IMR-90 (cell line): ENCODE measurements at regions not wholly inside any gene's neighbourhood (a gene's known extent, or its start where the extent isn't known, plus 50 kb on each side); places are given as distances from the start of the nearest gene placed in this dataset.

Source experiments
- ATAC-seq: fragments of 200-7000 bp; cut with Tn5 transposase; 2 replicates; pipeline ENCODE4 v1.9.1; 2020; ENCODE audit warnings: low read depth, mild to moderate bottlenecking, moderate library complexity
- BruUV-seq: library from RNA; stranded (reverse); fragments of 400-500 nt; replicated peaks from 2 replicates; lab custom pipeline; 2021; lab: Mats Ljungman, UMichigan
- CTCF ChIA-PET: fragments of 300-600 bp; formaldehyde crosslinking; extraction: SDS; loops from one replicate; lab custom pipeline; 2021; ENCODE audit warnings: antibody characterized with exemption; lab: Yijun Ruan, JAX
- POLR2A ChIA-PET: fragments of 300-600 bp; sonication (Branson Sonifier 250); formaldehyde crosslinking; loops from one replicate; lab custom pipeline; 2022; ENCODE audit warnings: antibody characterized with exemption; ENCODE audit not compliant: unreplicated experiment; lab: Charles Lee
- DNase-seq: peaks from one replicate; pipeline ENCODE4 v3.0.0; 2013
- H2AFZ ChIP-seq: replicated peaks from 2 replicates; pipeline ENCODE3; 2013; ENCODE audit warnings: low read length, mild to moderate bottlenecking; ENCODE audit not compliant: poor library complexity
- H2AK5ac ChIP-seq: 2 replicates; pipeline ENCODE4 v1.6.1; 2013; ENCODE audit warnings: low read depth, low read length, inconsistent platforms
- H2AK9ac ChIP-seq: replicated peaks from 2 replicates; pipeline ENCODE3; 2013; ENCODE audit warnings: mild to moderate bottlenecking, low read depth, low read length, moderate library complexity; ENCODE audit not compliant: poor library complexity
- H2BK120ac ChIP-seq: 2 replicates; pipeline ENCODE4 v1.6.1; 2013; ENCODE audit warnings: low read depth, low read length, inconsistent platforms
- H2BK15ac ChIP-seq: 3 replicates; pipeline ENCODE4 v1.6.1; 2013; ENCODE audit warnings: low read depth, low read length, inconsistent platforms
- H2BK20ac ChIP-seq: 2 replicates; pipeline ENCODE4 v1.6.1; 2013; ENCODE audit warnings: low read depth, mild to moderate bottlenecking, inconsistent platforms, low read length, moderate library complexity
- H2BK5ac ChIP-seq: 2 replicates; pipeline ENCODE4 v1.6.1; 2013; ENCODE audit warnings: mild to moderate bottlenecking, low read depth, low read length, inconsistent platforms; ENCODE audit not compliant: poor library complexity, severe bottlenecking
- H3K14ac ChIP-seq: replicated peaks from 2 replicates; pipeline ENCODE4 v1.6.1; 2013; ENCODE audit warnings: low read depth, low read length, inconsistent platforms
- H3K18ac ChIP-seq: 2 replicates; pipeline ENCODE4 v1.6.1; 2013; ENCODE audit warnings: low read depth, low read length, control low read depth
- H3K23ac ChIP-seq: 2 replicates; pipeline ENCODE4 v1.6.1; 2013; ENCODE audit warnings: low read depth, low read length, inconsistent platforms
- H3K27ac ChIP-seq: 2 replicates; pipeline ENCODE4 v1.5.1; 2013; ENCODE audit warnings: mild to moderate bottlenecking, control low read depth, low read length; ENCODE audit not compliant: insufficient read depth
- H3K27me3 ChIP-seq: 2 replicates; pipeline ENCODE4 v1.6.1; 2013; ENCODE audit warnings: low read length; ENCODE audit not compliant: control insufficient read depth, insufficient read depth
- H3K36me3 ChIP-seq: 2 replicates; pipeline ENCODE4 v1.6.1; 2013; ENCODE audit warnings: low read length, mixed read lengths; ENCODE audit not compliant: control insufficient read depth, insufficient read depth
- H3K4ac ChIP-seq: 2 replicates; pipeline ENCODE4 v1.6.1; 2013; ENCODE audit warnings: low read depth, low read length, inconsistent platforms
- H3K4me1 ChIP-seq: 2 replicates; pipeline ENCODE4 v1.6.1; 2013; ENCODE audit warnings: low read length, mixed read lengths; ENCODE audit not compliant: control insufficient read depth, insufficient read depth
- H3K4me2 ChIP-seq: 2 replicates; pipeline ENCODE4 v1.6.1; 2013; ENCODE audit warnings: low read depth, mild to moderate bottlenecking, control low read depth, low read length, moderate library complexity
- H3K4me3 ChIP-seq: 2 replicates; pipeline ENCODE4 v1.5.1; 2013; ENCODE audit warnings: low read depth, mild to moderate bottlenecking, control low read depth, low read length, moderate library complexity; ENCODE audit not compliant: insufficient read depth
- H3K56ac ChIP-seq: 2 replicates; pipeline ENCODE4 v1.6.1; 2013; ENCODE audit warnings: low read length, inconsistent platforms; ENCODE audit not compliant: insufficient read depth; ENCODE audit errors: extremely low read depth
- H3K79me1 ChIP-seq, 2 experiments: 2 replicates each; pipeline ENCODE4 v1.6.1; 2013; ENCODE audit warnings: low read length in 2 of 2, inconsistent platforms in 1 of 2, low read depth in 1 of 2
- H3K9ac ChIP-seq: 2 replicates; pipeline ENCODE4 v1.6.1; 2013; ENCODE audit warnings: low read depth, low read length, control low read depth
- H3K9me1 ChIP-seq: 2 replicates; pipeline ENCODE4 v1.6.1; 2013; ENCODE audit warnings: low read length, inconsistent platforms; ENCODE audit not compliant: insufficient read depth
- H3K9me3 ChIP-seq: 2 replicates; pipeline ENCODE4 v1.6.1; 2013; ENCODE audit warnings: low read length; ENCODE audit not compliant: control insufficient read depth, insufficient read depth
- H4K20me1 ChIP-seq: 2 replicates; pipeline ENCODE4 v1.6.1; 2013; ENCODE audit warnings: low read length, inconsistent platforms; ENCODE audit not compliant: insufficient read depth
- H4K5ac ChIP-seq: 2 replicates; pipeline ENCODE4 v1.6.1; 2013; ENCODE audit warnings: mild to moderate bottlenecking, low read depth, low read length, control low read depth
- H4K8ac ChIP-seq, 2 experiments: 2 replicates each; pipeline ENCODE4 v1.6.1; 2013; ENCODE audit warnings: low read depth in 2 of 2, low read length in 2 of 2, control low read depth in 1 of 2, inconsistent platforms in 1 of 2
- H4K91ac ChIP-seq: 2 replicates; pipeline ENCODE4 v1.6.1; 2013; ENCODE audit warnings: low read depth, low read length, inconsistent platforms; ENCODE audit not compliant: insufficient read depth
- BHLHE40 ChIP-seq: fragments of 150-350 bp; IDR thresholded peaks from 2 replicates; pipeline ENCODE4 v1.6.1; 2016; ENCODE audit warnings: mild to moderate bottlenecking, low read depth, low read length
- CEBPB ChIP-seq: IDR thresholded peaks from 2 replicates; pipeline ENCODE4 v1.6.1; 2012; ENCODE audit warnings: low read depth, low read length, improper control_type of control experiment
- CHD1 ChIP-seq: IDR thresholded peaks from 2 replicates; pipeline ENCODE4 v1.6.1; 2012; ENCODE audit warnings: low read depth, low read length, improper control_type of control experiment
- FOS ChIP-seq: fragments of 150-350 bp; IDR thresholded peaks from 2 replicates; pipeline ENCODE4 v1.6.1; 2016; ENCODE audit warnings: low read depth, low read length
- MAFK ChIP-seq: IDR thresholded peaks from 2 replicates; pipeline ENCODE4 v1.6.1; 2012; ENCODE audit warnings: low read depth, low read length, improper control_type of control experiment
- MAZ ChIP-seq: IDR thresholded peaks from 2 replicates; pipeline ENCODE4 v1.6.1; 2012; ENCODE audit warnings: low read depth, mild to moderate bottlenecking, low read length, improper control_type of control experiment, moderate library complexity, borderline replicate concordance
- MXI1 ChIP-seq: IDR thresholded peaks from 2 replicates; pipeline ENCODE4 v1.6.1; 2012; ENCODE audit warnings: low read depth, mild to moderate bottlenecking, low read length, moderate library complexity, borderline replicate concordance
- NFE2L2 ChIP-seq: fragments of 150-350 bp; IDR thresholded peaks from 2 replicates; pipeline ENCODE4 v1.6.1; 2016; ENCODE audit warnings: low read depth, mild to moderate bottlenecking, low read length
- POLR2A ChIP-seq: IDR thresholded peaks from 2 replicates; pipeline ENCODE4 v1.6.1; 2012; ENCODE audit warnings: mild to moderate bottlenecking, low read depth, low read length
- RAD21 ChIP-seq: IDR thresholded peaks from 2 replicates; pipeline ENCODE4 v1.6.1; 2012; ENCODE audit warnings: low read length, improper control_type of control experiment
- RCOR1 ChIP-seq: IDR thresholded peaks from 2 replicates; pipeline ENCODE4 v1.6.1; 2012; ENCODE audit warnings: mild to moderate bottlenecking, low read length, improper control_type of control experiment; ENCODE audit not compliant: insufficient replicate concordance
- RFX5 ChIP-seq: IDR thresholded peaks from 2 replicates; pipeline ENCODE4 v1.8.0; 2012; ENCODE audit warnings: low read depth, mild to moderate bottlenecking, low read length, moderate library complexity
- SMC3 ChIP-seq: fragments of 150-350 bp; IDR thresholded peaks from 2 replicates; pipeline ENCODE4 v1.6.1; 2016; ENCODE audit warnings: low read depth, mild to moderate bottlenecking, antibody characterized with exemption, low read length, moderate library complexity
- WGBS, 2 experiments: methylation state at CpG; one replicate each; pipeline versions ENCODE4 v1.1.5 to v1.1.7; 2013; ENCODE audit warnings: missing lambda C conversion rate in 2 of 2; ENCODE audit not compliant: insufficient read length in 1 of 2; ENCODE audit errors: extremely low coverage in 2 of 2; 5-methylcytosine and 5-hydroxymethylcytosine counted together
- dilution Hi-C: fragments of 300-500 bp; cut with HindIII; formaldehyde crosslinking; loops from one replicate; pipeline ENCODE4 v1.14.3; 2018; ENCODE audit warnings: low sequenced_read_pairs; ENCODE audit not compliant: unreplicated experiment
- in situ Hi-C: fragments of 300-500 bp; cut with MboI; formaldehyde crosslinking; loops from 3 replicates; pipeline ENCODE4 v1.14.3; 2019; ENCODE audit warnings: low sequenced_read_pairs, inconsistent platforms, mixed read lengths
- intact Hi-C: fragments of 100-400 bp; cut with micrococcal nuclease; formaldehyde crosslinking; loops from 2 replicates; pipeline ENCODE4 v1.10.0; 2022
- TF ChIP-seq, protein P1 (sequence below): fragments of 150-350 bp; IDR thresholded peaks from 2 replicates; pipeline ENCODE4 v1.6.1; 2017; ENCODE audit warnings: mild to moderate bottlenecking, antibody characterized with exemption, low read length, low read depth
- TF ChIP-seq, protein P2 (sequence below): conservative IDR thresholded peaks from 2 replicates; pipeline ENCODE4 v1.5.1; 2012; ENCODE audit warnings: mild to moderate bottlenecking, low read depth, low read length, improper control_type of control experiment
- TF ChIP-seq, protein P3 (sequence below): fragments of 150-350 bp; IDR thresholded peaks from 2 replicates; pipeline ENCODE4 v1.6.1; 2016; ENCODE audit warnings: low read depth, mild to moderate bottlenecking, low read length, moderate library complexity, borderline replicate concordance

DNA sequence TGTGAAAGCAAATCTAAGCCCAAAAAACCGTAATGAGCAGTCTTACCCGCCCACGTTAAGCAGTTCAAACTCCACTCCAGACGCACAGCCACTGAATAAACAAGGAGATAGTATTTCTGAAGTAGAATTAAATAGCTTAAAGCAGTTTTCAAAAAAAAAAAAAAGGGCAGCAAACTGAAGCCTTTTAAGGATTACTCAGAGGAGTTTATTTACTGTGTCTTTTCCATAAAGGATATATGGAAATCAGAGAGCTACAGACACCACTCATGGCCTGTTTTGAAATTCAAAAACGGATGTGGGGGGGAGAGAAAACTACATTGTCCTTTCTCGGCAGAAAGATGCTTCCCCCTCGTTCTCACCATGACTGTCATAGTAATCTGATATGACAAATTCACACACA is 83.7 kb upstream of the IRX1 start:
- Histone ChIP-seq H3K18ac (no peak overlapping the region), H4K91ac (no peak overlapping the region), H2BK20ac (no peak overlapping the region), H3K27me3 (no peaks in the 10 kb centered on the region), H3K9me1 (no peaks in the 10 kb centered on the region), H2BK120ac (no peak overlapping the region), H4K5ac (no peak overlapping the region), H3K27ac (no peak overlapping the region), H2AK5ac (no peak overlapping the region), H3K79me1 (no peaks in the 10 kb centered on the region), H3K23ac (no peak overlapping the region), H3K4me3 (no peak overlapping the region), H4K20me1 (no peaks in the 10 kb centered on the region), H3K9ac (no peak overlapping the region), H3K56ac (no peak overlapping the region), H3K36me3 (no peaks in the 10 kb centered on the region), H2BK5ac (no peak overlapping the region), H2BK15ac (no peak overlapping the region), H3K4me1 (no peaks in the 10 kb centered on the region), H3K4ac (no peak overlapping the region), H3K4me2 (no peak overlapping the region), H2AFZ (no peak overlapping the region), H3K14ac (no peak overlapping the region), H4K8ac (no peak overlapping the region), H3K9me3 (peaks cover 18% of the 10 kb centered on the region), H2AK9ac (no peak overlapping the region)
- in situ Hi-C loops = no loop called here
- ChIA-PET CTCF (no interaction called here), POLR2A (no interaction called here)
- ATAC-seq (no peak), DNase-seq (no peak)
- dilution Hi-C loops = no loop called here
- no TSS peak for BruUV-seq
- intact Hi-C loops = no loop called here
- TF ChIP-seq, protein P1, sequence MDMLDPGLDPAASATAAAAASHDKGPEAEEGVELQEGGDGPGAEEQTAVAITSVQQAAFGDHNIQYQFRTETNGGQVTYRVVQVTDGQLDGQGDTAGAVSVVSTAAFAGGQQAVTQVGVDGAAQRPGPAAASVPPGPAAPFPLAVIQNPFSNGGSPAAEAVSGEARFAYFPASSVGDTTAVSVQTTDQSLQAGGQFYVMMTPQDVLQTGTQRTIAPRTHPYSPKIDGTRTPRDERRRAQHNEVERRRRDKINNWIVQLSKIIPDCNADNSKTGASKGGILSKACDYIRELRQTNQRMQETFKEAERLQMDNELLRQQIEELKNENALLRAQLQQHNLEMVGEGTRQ = no peak
- no peak for TF ChIP-seq RAD21
- TF ChIP-seq RFX5 = no peak
- TF ChIP-seq CEBPB = no peak
- no peak for TF ChIP-seq FOS
- TF ChIP-seq, protein P2, sequence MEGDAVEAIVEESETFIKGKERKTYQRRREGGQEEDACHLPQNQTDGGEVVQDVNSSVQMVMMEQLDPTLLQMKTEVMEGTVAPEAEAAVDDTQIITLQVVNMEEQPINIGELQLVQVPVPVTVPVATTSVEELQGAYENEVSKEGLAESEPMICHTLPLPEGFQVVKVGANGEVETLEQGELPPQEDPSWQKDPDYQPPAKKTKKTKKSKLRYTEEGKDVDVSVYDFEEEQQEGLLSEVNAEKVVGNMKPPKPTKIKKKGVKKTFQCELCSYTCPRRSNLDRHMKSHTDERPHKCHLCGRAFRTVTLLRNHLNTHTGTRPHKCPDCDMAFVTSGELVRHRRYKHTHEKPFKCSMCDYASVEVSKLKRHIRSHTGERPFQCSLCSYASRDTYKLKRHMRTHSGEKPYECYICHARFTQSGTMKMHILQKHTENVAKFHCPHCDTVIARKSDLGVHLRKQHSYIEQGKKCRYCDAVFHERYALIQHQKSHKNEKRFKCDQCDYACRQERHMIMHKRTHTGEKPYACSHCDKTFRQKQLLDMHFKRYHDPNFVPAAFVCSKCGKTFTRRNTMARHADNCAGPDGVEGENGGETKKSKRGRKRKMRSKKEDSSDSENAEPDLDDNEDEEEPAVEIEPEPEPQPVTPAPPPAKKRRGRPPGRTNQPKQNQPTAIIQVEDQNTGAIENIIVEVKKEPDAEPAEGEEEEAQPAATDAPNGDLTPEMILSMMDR = no peak
- no peak for TF ChIP-seq CHD1
- TF ChIP-seq, protein P3, sequence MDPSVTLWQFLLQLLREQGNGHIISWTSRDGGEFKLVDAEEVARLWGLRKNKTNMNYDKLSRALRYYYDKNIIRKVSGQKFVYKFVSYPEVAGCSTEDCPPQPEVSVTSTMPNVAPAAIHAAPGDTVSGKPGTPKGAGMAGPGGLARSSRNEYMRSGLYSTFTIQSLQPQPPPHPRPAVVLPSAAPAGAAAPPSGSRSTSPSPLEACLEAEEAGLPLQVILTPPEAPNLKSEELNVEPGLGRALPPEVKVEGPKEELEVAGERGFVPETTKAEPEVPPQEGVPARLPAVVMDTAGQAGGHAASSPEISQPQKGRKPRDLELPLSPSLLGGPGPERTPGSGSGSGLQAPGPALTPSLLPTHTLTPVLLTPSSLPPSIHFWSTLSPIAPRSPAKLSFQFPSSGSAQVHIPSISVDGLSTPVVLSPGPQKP = no peak
- TF ChIP-seq MAFK = no peak
- no peak for TF ChIP-seq SMC3
- TF ChIP-seq MXI1 = no peak
- no peak for TF ChIP-seq BHLHE40
- no peak for TF ChIP-seq MAZ
- no peak for TF ChIP-seq POLR2A
- TF ChIP-seq NFE2L2 = no peak
- TF ChIP-seq RCOR1 = no peak
- no CpG with 5 or more reads among the region's 7 CpGs for WGBS, 2 experiments
